ENCODE measurements at regions not wholly inside any gene's neighbourhood (a gene's known extent, or its start where the extent isn't known, plus 50 kb on each side); places are given as distances from the start of the nearest gene placed in this dataset.

- no peak for DNase-seq (ENCODE audit: extremely low read depth in 1 of 2, low read depth in 1 of 2)
Observed at GRCh38 chr11:104291646-104292045, 127.7 kb upstream of the PDGFD start.

GRCh38 chr11:104286129-104286528 is 122.2 kb upstream of the PDGFD start:
- no peak for DNase-seq (ENCODE audit: extremely low read depth in 1 of 2, low read depth in 1 of 2)

GRCh38 chr11:104279587-104279986 is 115.6 kb upstream of the PDGFD start:
- no peak for DNase-seq (ENCODE audit: extremely low read depth in 1 of 2, low read depth in 1 of 2)

- no peak for DNase-seq (ENCODE audit: extremely low read depth in 1 of 2, low read depth in 1 of 2)
Observed at GRCh38 chr11:104275992-104276391, 112.0 kb upstream of the PDGFD start.

GRCh38 chr11:104260456-104260855 is 96.5 kb upstream of the PDGFD start:
- DNase-seq (ENCODE audit: extremely low read depth in 1 of 2, low read depth in 1 of 2): no peak

GRCh38 chr11:104259121-104259610 is 95.2 kb upstream of the PDGFD start:
- no peak for DNase-seq (ENCODE audit: extremely low read depth in 1 of 2, low read depth in 1 of 2)

GRCh38 chr11:104256525-104256924 is 92.6 kb upstream of the PDGFD start:
- no peak for DNase-seq (ENCODE audit: extremely low read depth in 1 of 2, low read depth in 1 of 2)

GRCh38 chr11:104254347-104254746 is 90.4 kb upstream of the PDGFD start:
- no peak for DNase-seq (ENCODE audit: extremely low read depth in 1 of 2, low read depth in 1 of 2)

- DNase-seq (ENCODE audit: extremely low read depth in 1 of 2, low read depth in 1 of 2): no peak
Observed at GRCh38 chr11:104246590-104246989, 82.6 kb upstream of the PDGFD start.

GRCh38 chr11:104238916-104239315 is 75.0 kb upstream of the PDGFD start:
- DNase-seq (ENCODE audit: extremely low read depth in 1 of 2, low read depth in 1 of 2): no peak

- DNase-seq (ENCODE audit: extremely low read depth in 1 of 2, low read depth in 1 of 2): no peak
Observed at GRCh38 chr11:104225047-104225446, 61.1 kb upstream of the PDGFD start.

- DNase-seq (ENCODE audit: extremely low read depth in 1 of 2, low read depth in 1 of 2): no peak
Observed at GRCh38 chr11:104222464-104222863, 58.5 kb upstream of the PDGFD start.

- no peak for DNase-seq (ENCODE audit: extremely low read depth in 1 of 2, low read depth in 1 of 2)
Observed at GRCh38 chr11:104221455-104221854, 57.5 kb upstream of the PDGFD start.

GRCh38 chr11:104219096-104219495 is 55.1 kb upstream of the PDGFD start:
- no peak for DNase-seq (ENCODE audit: extremely low read depth in 1 of 2, low read depth in 1 of 2)

- no peak for DNase-seq (ENCODE audit: extremely low read depth in 1 of 2, low read depth in 1 of 2)
Observed at GRCh38 chr11:104214517-104214916, 50.6 kb upstream of the PDGFD start.
